Osteoblast (primary cell): ENCODE measurements at regions not wholly inside any gene's neighbourhood (a gene's known extent, or its start where the extent isn't known, plus 50 kb on each side); places are given as distances from the start of the nearest gene placed in this dataset.

Experiments
- DNase-seq: peaks from one replicate; pipeline ENCODE4 v3.0.0; 2011; ENCODE audit warnings: low spot score, mixed read lengths; ENCODE audit not compliant: insufficient read length; ENCODE audit errors: missing footprints
- H2AFZ ChIP-seq: 2 replicates; pipeline ENCODE4 v1.6.0; 2011; ENCODE audit warnings: mild to moderate bottlenecking, low read length
- H3K27ac ChIP-seq: 2 replicates; pipeline ENCODE4 v1.5.1; 2011; ENCODE audit warnings: mild to moderate bottlenecking, low read depth, low read length, moderate library complexity
- H3K27me3 ChIP-seq: 2 replicates; pipeline ENCODE4 v1.6.0; 2012; ENCODE audit warnings: mild to moderate bottlenecking, control low read depth, inconsistent platforms, low read length, moderate library complexity; ENCODE audit not compliant: insufficient read depth
- H3K36me3 ChIP-seq: 2 replicates; pipeline ENCODE4 v1.5.1; 2011; ENCODE audit warnings: mild to moderate bottlenecking, low read length, control low read depth, moderate library complexity; ENCODE audit not compliant: insufficient read depth
- H3K4me1 ChIP-seq: 2 replicates; pipeline ENCODE4 v1.5.1; 2011; ENCODE audit warnings: mild to moderate bottlenecking, low read length, control low read depth, moderate library complexity; ENCODE audit not compliant: insufficient read depth
- H3K4me2 ChIP-seq: 2 replicates; pipeline ENCODE4 v1.6.0; 2011; ENCODE audit warnings: mild to moderate bottlenecking, low read length; ENCODE audit not compliant: insufficient read depth
- H3K4me3 ChIP-seq: fragments of 200-600 bp; sonication (generic); 3 replicates; pipeline ENCODE4 v1.5.1; 2012; ENCODE audit warnings: mild to moderate bottlenecking, low read length, inconsistent platforms; ENCODE audit not compliant: insufficient read depth
- H3K79me2 ChIP-seq: 2 replicates; pipeline ENCODE4 v1.6.0; 2012; ENCODE audit warnings: mild to moderate bottlenecking, low read length, control low read depth, inconsistent platforms; ENCODE audit not compliant: insufficient read depth
- H3K9me3 ChIP-seq: 2 replicates; pipeline ENCODE4 v1.5.1; 2011; ENCODE audit warnings: low read depth, low read length, control low read depth
- H4K20me1 ChIP-seq: 2 replicates; pipeline ENCODE4 v1.6.0; 2012; ENCODE audit warnings: mild to moderate bottlenecking, low read length, control low read depth; ENCODE audit not compliant: insufficient read depth
- CTCF ChIP-seq: IDR thresholded peaks from 2 replicates; pipeline ENCODE4 v1.5.1; 2011; ENCODE audit warnings: mild to moderate bottlenecking, low read depth, low read length, moderate library complexity; ENCODE audit errors: extremely low read depth

- TF ChIP-seq CTCF: no peak
- Histone ChIP-seq H4K20me1 (no peaks in the 10 kb centered on the region), H3K4me3 (no peak overlapping the region), H3K9me3 (no peaks in the 10 kb centered on the region), H3K4me2 (no peak overlapping the region), H3K79me2 (no peaks in the 10 kb centered on the region), H3K27ac (no peak overlapping the region), H3K36me3 (no peaks in the 10 kb centered on the region), H3K4me1 (no peaks in the 10 kb centered on the region), H2AFZ (no peak overlapping the region), H3K27me3 (peaks cover 31% of the 10 kb centered on the region)
- no peak for DNase-seq
Measured at GRCh38 chrX:39532761-39533160, 565.0 kb downstream of the BCOR start.

- no peaks in the 10 kb centered on the region for H4K20me1 ChIP-seq
- no peak overlapping the region for H3K4me3 ChIP-seq
- H3K36me3 ChIP-seq: no peaks in the 10 kb centered on the region
- H2AFZ ChIP-seq: no peak overlapping the region
- H3K79me2 ChIP-seq: no peaks in the 10 kb centered on the region
- H3K4me2 ChIP-seq: no peak overlapping the region
- no peak for DNase-seq
- H3K4me1 ChIP-seq: no peaks in the 10 kb centered on the region
- peaks cover 48% of the 10 kb centered on the region for H3K27me3 ChIP-seq
- no peak for TF ChIP-seq CTCF
- H3K9me3 ChIP-seq: no peaks in the 10 kb centered on the region
- no peak overlapping the region for H3K27ac ChIP-seq
Measured at GRCh38 chrX:39534949-39535348, 562.8 kb downstream of the BCOR start.

GRCh38 chrX:39536211-39536610 is 561.5 kb downstream of the BCOR start:
- Histone ChIP-seq H3K4me2 (no peak overlapping the region), H2AFZ (no peak overlapping the region), H3K27me3 (peaks cover 56% of the 10 kb centered on the region), H4K20me1 (no peaks in the 10 kb centered on the region), H3K27ac (no peak overlapping the region), H3K36me3 (no peaks in the 10 kb centered on the region), H3K79me2 (no peaks in the 10 kb centered on the region), H3K4me1 (no peaks in the 10 kb centered on the region), H3K9me3 (no peaks in the 10 kb centered on the region), H3K4me3 (no peak overlapping the region)
- no peak for DNase-seq
- no peak for TF ChIP-seq CTCF

- no peaks in the 10 kb centered on the region for H3K79me2 ChIP-seq
- H3K4me2 ChIP-seq: no peak overlapping the region
- H3K27me3 ChIP-seq: peaks cover 34% of the 10 kb centered on the region
- H3K4me1 ChIP-seq: no peaks in the 10 kb centered on the region
- no peaks in the 10 kb centered on the region for H3K9me3 ChIP-seq
- no peaks in the 10 kb centered on the region for H3K36me3 ChIP-seq
- no peak for DNase-seq
- TF ChIP-seq CTCF: no peak
- no peak overlapping the region for H2AFZ ChIP-seq
- H4K20me1 ChIP-seq: no peaks in the 10 kb centered on the region
- no peak overlapping the region for H3K4me3 ChIP-seq
- H3K27ac ChIP-seq: no peak overlapping the region
Measured at GRCh38 chrX:39541881-39542280, 555.9 kb downstream of the BCOR start.
